HepG2 (cell line): ENCODE measurements at regions not wholly inside any gene's neighbourhood (a gene's known extent, or its start where the extent isn't known, plus 50 kb on each side); places are given as distances from the start of the nearest gene placed in this dataset.

ENCODE experiments used
- CBX2 ChIP-seq, 2 experiments: fragments of 200-600 bp in 1 of 2; sonication (generic); formaldehyde crosslinking in 1 of 2; IDR thresholded peaks; 2 replicates each; pipeline versions ENCODE4 v1.7.0 to v1.8.1; 2018 to 2022; ENCODE audit warnings: low read depth in 2 of 2, low read length in 1 of 2, mild to moderate bottlenecking in 1 of 2, missing genetic modification reagents in 1 of 2
- CENPX ChIP-seq: sonication (generic); formaldehyde crosslinking; IDR thresholded peaks from 2 replicates; pipeline ENCODE4 v1.9.0; 2021; ENCODE audit warnings: mild to moderate bottlenecking, missing genetic modification reagents, moderate library complexity
- CTCF ChIP-seq: sonication (generic); formaldehyde crosslinking; IDR thresholded peaks from 2 replicates; pipeline ENCODE4 v1.5.0; 2020; ENCODE audit warnings: mild to moderate bottlenecking, missing genetic modification reagents, moderate library complexity
- ESRRA ChIP-seq: sonication (generic); formaldehyde crosslinking; IDR thresholded peaks from 2 replicates; pipeline ENCODE4 v1.5.1; 2020; ENCODE audit warnings: mild to moderate bottlenecking, low read depth, missing genetic modification reagents
- EZH2 ChIP-seq: conservative IDR thresholded peaks from 2 replicates; pipeline ENCODE4 v1.6.1; 2012; ENCODE audit warnings: mild to moderate bottlenecking, low read depth, low read length, moderate library complexity
- GTF3A ChIP-seq: sonication (generic); formaldehyde crosslinking; conservative IDR thresholded peaks from 2 replicates; pipeline ENCODE4 v1.4.0; 2020; ENCODE audit warnings: mild to moderate bottlenecking, missing genetic modification reagents
- HBP1 ChIP-seq: IDR thresholded peaks from 2 replicates; pipeline ENCODE4 v1.6.1; 2016; ENCODE audit warnings: low read depth, control low read depth
- MAX ChIP-seq: IDR thresholded peaks from 2 replicates; pipeline ENCODE4 v1.6.1; 2012; ENCODE audit warnings: inconsistent platforms
- MXI1 ChIP-seq: IDR thresholded peaks from 3 replicates; pipeline ENCODE4 v1.6.1; 2012; ENCODE audit warnings: low read depth, low read length, inconsistent platforms, borderline replicate concordance
- SMARCC2 ChIP-seq: fragments of 450-650 bp; IDR thresholded peaks from 2 replicates; pipeline ENCODE4 v1.6.1; 2017; ENCODE audit warnings: antibody characterized with exemption, mild to moderate bottlenecking
- SRSF1 ChIP-seq: fragments of 200-400 bp; formaldehyde crosslinking; optimal IDR thresholded peaks from 2 replicates; pipeline ENCODE3; 2017; ENCODE audit warnings: mild to moderate bottlenecking, low read depth, low read length, moderate library complexity
- USF2 ChIP-seq, 2 experiments: sonication (generic) in 1 of 2; formaldehyde crosslinking in 1 of 2; IDR thresholded peaks; 2 replicates each; pipeline versions ENCODE4 v1.5.1 to v1.6.1; 2011 to 2020; ENCODE audit warnings: borderline replicate concordance in 1 of 2, low read depth in 1 of 2, low read length in 1 of 2, mild to moderate bottlenecking in 1 of 2, missing genetic modification reagents in 1 of 2, moderate library complexity in 1 of 2
- ZSCAN5A ChIP-seq: sonication (generic); formaldehyde crosslinking; IDR thresholded peaks from 2 replicates; pipeline ENCODE4 v1.8.0; 2022; ENCODE audit warnings: mild to moderate bottlenecking, missing genetic modification reagents, borderline replicate concordance

GRCh38 chr7:70947181-70947580 lies 184.8 kb upstream of the GALNT17 start:
- TF ChIP-seq USF2 (IDR thresholded peaks at IDR 0.05; ENCODE audit: low read depth, low read length) (no peak), USF2 (CRISPR knock-in tag; IDR thresholded peaks at IDR 0.05; ENCODE audit: borderline replicate concordance) (no peak), HBP1 (no peak), SRSF1 (no peak), GTF3A (CRISPR knock-in tag) (no peak), ESRRA (CRISPR knock-in tag) (no peak), CTCF (no peak), MXI1 (no peak), EZH2 (no peak), MAX (no peak), ZSCAN5A (no peak), CBX2 (IDR thresholded peaks at IDR 0.05; ENCODE audit: low read depth, low read length) (no peak), CBX2 (CRISPR knock-in tag; IDR thresholded peaks at IDR 0.05; ENCODE audit: low read depth) (no peak), CENPX (CRISPR knock-in tag) (no peak), SMARCC2 (no peak)
